ENCODE measurements at regions not wholly inside any gene's neighbourhood (a gene's known extent, or its start where the extent isn't known, plus 50 kb on each side); places are given as distances from the start of the nearest gene placed in this dataset.
A peak's percentile ranks its signal among the peaks of the same experiment; 100 is the strongest.

- ChIA-PET CTCF (no interaction called here), POLR2A (ENCODE audit: unreplicated experiment) (no interaction called here)
- Histone ChIP-seq H3F3A (ENCODE audit: low read length, unreplicated experiment) (no peaks in the 10 kb centered on the region), H3K4me3 (ENCODE audit: low read length) (no peak overlapping the region), H3K79me2 (ENCODE audit: low read length) (no peaks in the 10 kb centered on the region), H3K4me1 (ENCODE audit: insufficient read depth, low read length) (0 out of 2 replicates have a peak, but pooled peaks cover 3% of the 10 kb centered on the region), H3K9ac (ENCODE audit: low read length) (no peak overlapping the region), H3K9me2 (replicated peaks; ENCODE audit: low read length) (no peaks in the 10 kb centered on the region), H4K20me1 (ENCODE audit: low read length) (no peaks in the 10 kb centered on the region), H3K4me2 (ENCODE audit: low read length) (no peak overlapping the region), H3K27me3 (ENCODE audit: low read length) (no peaks in the 10 kb centered on the region), H3K36me3 (ENCODE audit: low read depth, low read length) (no peaks in the 10 kb centered on the region), H3K27ac (ENCODE audit: low read length) (no peak overlapping the region), H2AFZ (ENCODE audit: low read length) (no peak overlapping the region), H3K9me3 (ENCODE audit: low read length) (no peaks in the 10 kb centered on the region)
- no TSS peak for BruUV-seq (replicated peaks)
- DNase-seq (no peak), ATAC-seq (no peak)
- intact Hi-C loops (cut with micrococcal nuclease) = no loop called here
- no peak for TF ChIP-seq EZH2phosphoT487 (IDR thresholded peaks at IDR 0.05; ENCODE audit: borderline replicate concordance, low read length)
- TF ChIP-seq EZH2 (IDR thresholded peaks at IDR 0.05; ENCODE audit: low read length, unreplicated experiment) = no peak
- TF ChIP-seq CTCF (conservative IDR thresholded peaks at IDR 0.05; ENCODE audit: low read depth, low read length) = no peak
Observed at GRCh38 chr1:78325293-78325692, 165.5 kb upstream of the PTGFR start.

GRCh38 chr1:78329475-78329874 is 161.3 kb upstream of the PTGFR start:
- no peaks in the 10 kb centered on the region for H3F3A ChIP-seq (ENCODE audit: low read length, unreplicated experiment)
- BruUV-seq (replicated peaks) = no TSS peak
- ChIA-PET POLR2A (ENCODE audit: unreplicated experiment) (no interaction called here), CTCF (no interaction called here)
- no peaks in the 10 kb centered on the region for H4K20me1 ChIP-seq (ENCODE audit: low read length)
- peak; percentile 27 for DNase-seq
- H3K9ac ChIP-seq (ENCODE audit: low read length) = no peak overlapping the region
- no peak overlapping the region for H2AFZ ChIP-seq (ENCODE audit: low read length)
- no peaks in the 10 kb centered on the region for H3K36me3 ChIP-seq (ENCODE audit: low read depth, low read length)
- H3K9me3 ChIP-seq (ENCODE audit: low read length) = no peaks in the 10 kb centered on the region
- TF ChIP-seq CTCF (conservative IDR thresholded peaks at IDR 0.05; ENCODE audit: low read depth, low read length) (no peak), EZH2phosphoT487 (IDR thresholded peaks at IDR 0.05; ENCODE audit: borderline replicate concordance, low read length) (no peak)
- no peak for ATAC-seq
- no peak overlapping the region for H3K4me2 ChIP-seq (ENCODE audit: low read length)
- intact Hi-C loops (cut with micrococcal nuclease) = no loop called here
- no peak overlapping the region for H3K4me3 ChIP-seq (ENCODE audit: low read length)
- H3K9me2 ChIP-seq (replicated peaks; ENCODE audit: low read length) = no peaks in the 10 kb centered on the region
- no peak overlapping the region for H3K27ac ChIP-seq (ENCODE audit: low read length)
- H3K79me2 ChIP-seq (ENCODE audit: low read length) = no peaks in the 10 kb centered on the region
- no peaks in the 10 kb centered on the region for H3K27me3 ChIP-seq (ENCODE audit: low read length)
- 0 out of 2 replicates have a peak, but pooled peaks cover 3% of the 10 kb centered on the region for H3K4me1 ChIP-seq (ENCODE audit: insufficient read depth, low read length)

- CTCF ChIA-PET = no interaction called here
- POLR2A ChIA-PET (ENCODE audit: unreplicated experiment) = no interaction called here
- H3K27ac ChIP-seq (ENCODE audit: low read length) = no peak overlapping the region
- no peaks in the 10 kb centered on the region for H3K27me3 ChIP-seq (ENCODE audit: low read length)
- no peak for DNase-seq
- no peaks in the 10 kb centered on the region for H3K4me1 ChIP-seq (ENCODE audit: insufficient read depth, low read length)
- intact Hi-C loops (cut with micrococcal nuclease) = no loop called here
- no peaks in the 10 kb centered on the region for H3K9me3 ChIP-seq (ENCODE audit: low read length)
- no TSS peak for BruUV-seq (replicated peaks)
- no peaks in the 10 kb centered on the region for H3K79me2 ChIP-seq (ENCODE audit: low read length)
- no peak overlapping the region for H3K4me2 ChIP-seq (ENCODE audit: low read length)
- no peak overlapping the region for H3K4me3 ChIP-seq (ENCODE audit: low read length)
- H4K20me1 ChIP-seq (ENCODE audit: low read length) = no peaks in the 10 kb centered on the region
- no peak for ATAC-seq
- 0 out of 2 replicates have a peak overlapping the region, but pooled peaks have one; percentile 5 for H2AFZ ChIP-seq (ENCODE audit: low read length)
- H3F3A ChIP-seq (ENCODE audit: low read length, unreplicated experiment) = no peaks in the 10 kb centered on the region
- H3K9me2 ChIP-seq (replicated peaks; ENCODE audit: low read length) = no peaks in the 10 kb centered on the region
- H3K9ac ChIP-seq (ENCODE audit: low read length) = no peak overlapping the region
- TF ChIP-seq CTCF (conservative IDR thresholded peaks at IDR 0.05; ENCODE audit: low read depth, low read length) (no peak), EZH2phosphoT487 (IDR thresholded peaks at IDR 0.05; ENCODE audit: borderline replicate concordance, low read length) (no peak), EZH2 (IDR thresholded peaks at IDR 0.05; ENCODE audit: low read length, unreplicated experiment) (no peak)
- H3K36me3 ChIP-seq (ENCODE audit: low read depth, low read length) = no peaks in the 10 kb centered on the region
Observed at GRCh38 chr1:78331799-78332198, 159.0 kb upstream of the PTGFR start.

Measured in PC-3 (cell line).